ENCODE measurements at regions not wholly inside any gene's neighbourhood (a gene's known extent, or its start where the extent isn't known, plus 50 kb on each side); places are given as distances from the start of the nearest gene placed in this dataset.

- H3K9me3 ChIP-seq (replicated peaks; ENCODE audit: control insufficient read depth, insufficient read depth, low read length) = no peaks in the 10 kb centered on the region
- ChIA-PET CTCF (no interaction called here), RAD21 (ENCODE audit: unreplicated experiment) (no interaction called here), SMC1A (ENCODE audit: uncharacterized antibody, unreplicated experiment) (no interaction called here), POLR2A (no interaction called here)
- no peak for ATAC-seq
- in situ Hi-C loops (cut with MboI) = no loop called here
- H4K20me1 ChIP-seq (ENCODE audit: control insufficient read depth, insufficient read depth) = no peaks in the 10 kb centered on the region
- H3K9ac ChIP-seq (ENCODE audit: control insufficient read depth, insufficient read depth, low read length) = no peak overlapping the region
- BruUV-seq (replicated peaks) = no TSS peak
- H2AFZ ChIP-seq (ENCODE audit: control insufficient read depth, low read depth, low read length) = no peak overlapping the region
- no peak for FAIRE-seq
- no peaks in the 10 kb centered on the region for H3K4me1 ChIP-seq (ENCODE audit: control insufficient read depth, insufficient read depth, low read length)
- no peak overlapping the region for H3K27ac ChIP-seq (ENCODE audit: control insufficient read depth, insufficient read depth)
- TF ChIP-seq JUND (IDR thresholded peaks at IDR 0.05; ENCODE audit: low read depth, low read length) (no peak), MAX (IDR thresholded peaks at IDR 0.05; ENCODE audit: low read depth, low read length) (no peak), BHLHE40 (IDR thresholded peaks at IDR 0.05; ENCODE audit: borderline replicate concordance in 1 of 2, low read depth in 2 of 2, low read length in 1 of 2) (no peak), POLR2AphosphoS5 (IDR thresholded peaks at IDR 0.05; ENCODE audit: low read length) (no peak), NR2F1 (conservative IDR thresholded peaks at IDR 0.05) (no peak), KAT2A (conservative IDR thresholded peaks at IDR 0.05; ENCODE audit: control insufficient read depth, low read depth, low read length) (no peak), ELK1 (IDR thresholded peaks at IDR 0.05; ENCODE audit: low read depth, low read length) (no peak), BCLAF1 (IDR thresholded peaks at IDR 0.05) (no peak), CBX3 (IDR thresholded peaks at IDR 0.05; ENCODE audit: borderline replicate concordance, low read depth) (no peak), BACH1 (IDR thresholded peaks at IDR 0.05; ENCODE audit: borderline replicate concordance) (no peak), KDM1A (IDR thresholded peaks at IDR 0.05; ENCODE audit: borderline replicate concordance) (no peak), YY1 (IDR thresholded peaks at IDR 0.05; ENCODE audit: low read depth, low read length) (no peak), CHD2 (IDR thresholded peaks at IDR 0.05; ENCODE audit: borderline replicate concordance, low read depth, low read length) (no peak), NFIC (IDR thresholded peaks at IDR 0.05; ENCODE audit: low read depth, low read length) (no peak)
- H3K27me3 ChIP-seq (replicated peaks in 1 of 2; ENCODE audit: control insufficient read depth in 2 of 2, insufficient read depth in 2 of 2, low read length in 1 of 2) = no peaks in the 10 kb centered on the region
- WGBS (ENCODE audit: insufficient coverage, insufficient replicate concordance, low lambda C conversion rate, missing lambda C conversion rate) = 0% methylated on average over 2 of the region's 2 CpGs
- no peaks in the 10 kb centered on the region for H3K36me3 ChIP-seq (ENCODE audit: control insufficient read depth in 2 of 2, insufficient read depth in 2 of 2, low read length in 1 of 2)
- intact Hi-C loops (cut with micrococcal nuclease; ENCODE audit: unreplicated experiment) = no loop called here
- H3K4me2 ChIP-seq (ENCODE audit: control insufficient read depth, insufficient read depth) = no peak overlapping the region
- DNase-seq (ENCODE audit: low read depth, low spot score) = no peak
- H3K4me3 ChIP-seq = no peak overlapping the region
- no peaks in the 10 kb centered on the region for H3K79me2 ChIP-seq (ENCODE audit: control insufficient read depth, insufficient read depth, low read length)
Observed at GRCh38 chr9:80383331-80383730, 811.6 kb downstream of the TLE4 start.

All from GM12878 (cell line).